ENCODE measurements at regions not wholly inside any gene's neighbourhood (a gene's known extent, or its start where the extent isn't known, plus 50 kb on each side); places are given as distances from the start of the nearest gene placed in this dataset.

- Histone ChIP-seq H3K4me1 (replicated peaks in 1 of 2; ENCODE audit: control insufficient read depth in 2 of 2, insufficient read depth in 2 of 2, low read length in 2 of 2) (peaks cover 0 to 7% of the 10 kb centered on the region in 2 experiments; a peak in 3 of 5 replicates), H3K4me2 (ENCODE audit: insufficient read depth, low read length) (peak overlapping the region; percentile 69)
- TF ChIP-seq ZMIZ1 (IDR thresholded peaks at IDR 0.05; ENCODE audit: low read depth in 2 of 2, low read length in 2 of 2) (no peak), TSHZ1 (CRISPR knock-in tag; IDR thresholded peaks at IDR 0.05) (no peak), ELF4 (CRISPR knock-in tag; IDR thresholded peaks at IDR 0.05) (no peak), PBX2 (CRISPR knock-in tag; IDR thresholded peaks at IDR 0.05; ENCODE audit: low read depth) (no peak), PBX2 (tag; conservative IDR thresholded peaks at IDR 0.05; ENCODE audit: low read depth) (no peak), ZNF274 (IDR thresholded peaks at IDR 0.05; ENCODE audit: borderline replicate concordance, low read depth, low read length) (no peak), ATF1 (CRISPR knock-in tag; IDR thresholded peaks at IDR 0.05) (no peak), ATF1 (tag; IDR thresholded peaks at IDR 0.05) (peak; percentile 45; the same call in 1 of the 2 replicates), CBFA2T3 (IDR thresholded peaks at IDR 0.05) (peak; percentile 40), SMARCE1 (IDR thresholded peaks at IDR 0.05) (peak; percentile 74), ZNF551 (CRISPR knock-in tag; IDR thresholded peaks at IDR 0.05) (no peak), ATF7 (IDR thresholded peaks at IDR 0.05) (peak; percentile 79), SNAPC5 (CRISPR knock-in tag; IDR thresholded peaks at IDR 0.05) (no peak)
Measured at GRCh38 chr1:148264374-148265276, 112.5 kb upstream of the NBPF11 start.

More at GRCh38 chr1:148264374-148265276, 112.5 kb upstream of the NBPF11 start:
- ChIA-PET CTCF (ENCODE audit: low intra/inter-chr PET ratio) (no interaction called here), POLR2A (no interaction called here)
- peak; percentile 85 for FAIRE-seq
- no peaks in the 10 kb centered on the region for H3K36me3 ChIP-seq (ENCODE audit: control insufficient read depth, insufficient read depth, low read length)
- H4K20me1 ChIP-seq (replicated peaks; ENCODE audit: control insufficient read depth, insufficient read depth, low read length): no peaks in the 10 kb centered on the region
- TSS peak; percentile 100 for BruUV-seq (replicated peaks)
- no peaks in the 10 kb centered on the region for H3K79me2 ChIP-seq (ENCODE audit: control insufficient read depth, insufficient read depth, low read length)
- peak overlapping the region; percentile 15 to 77; a peak in 3 of 4 replicates for H3K9ac ChIP-seq (ENCODE audit: insufficient read depth in 1 of 2, low read depth in 2 of 2, low read length in 2 of 2)
- peak; percentile 93 for ATAC-seq
- peak overlapping the region; percentile 21 for H3K4me3 ChIP-seq
- H2AFZ ChIP-seq (ENCODE audit: low read depth, low read length): peak overlapping the region; percentile 56
- in situ Hi-C loops (cut with MboI): no loop called here
- H3K27me3 ChIP-seq (ENCODE audit: control insufficient read depth in 2 of 2, insufficient read depth in 2 of 2, low read length in 2 of 2): no peaks in the 10 kb centered on the region
- H3K9me3 ChIP-seq (replicated peaks; ENCODE audit: control insufficient read depth, insufficient read depth, low read depth, low read length): no peaks in the 10 kb centered on the region
- H3K9me1 ChIP-seq (ENCODE audit: control insufficient read depth, insufficient read depth, low read length): no peaks in the 10 kb centered on the region
- intact Hi-C loops (cut with micrococcal nuclease): no loop called here
- H3K27ac ChIP-seq (ENCODE audit: extremely low read depth, low read depth, low read length): peak overlapping the region; percentile 77
- DNase-seq (ENCODE audit: extremely low read depth in 1 of 4, low spot score in 3 of 4): peak; percentile 71 to 90 (median 73)
- 4% methylated on average over 28 of the region's 29 CpGs for WGBS (ENCODE audit: insufficient coverage, low coverage, missing lambda C conversion rate)

All from K562 (cell line).